Gastrocnemius medialis (tissue), 4 donors: ENCODE measurements at regions not wholly inside any gene's neighbourhood (a gene's known extent, or its start where the extent isn't known, plus 50 kb on each side); places are given as distances from the start of the nearest gene placed in this dataset.

ENCODE experiments used
- POLR2A ChIP-seq, 2 donors: fragments of 450-650 bp; IDR thresholded peaks; one replicate each; pipeline ENCODE4 v1.6.1; 2017; ENCODE audit warnings: antibody characterized with exemption in 2 of 2, mild to moderate bottlenecking in 2 of 2, moderate library complexity in 2 of 2
- TF ChIP-seq, protein P1 (sequence below), 5 experiments: fragments of 450-650 bp in 3 of 5; fragments of 200-600 bp in 2 of 5; sonication (generic) in 2 of 5; IDR thresholded peaks in 4 of 5; conservative IDR thresholded peaks in 1 of 5; 1 replicate in 4 of 5; 2 replicates in 1 of 5; pipeline ENCODE4 v1.5.1; 2016 to 2019; ENCODE audit warnings: antibody characterized with exemption in 5 of 5, mild to moderate bottlenecking in 3 of 5, moderate library complexity in 3 of 5

DNA sequence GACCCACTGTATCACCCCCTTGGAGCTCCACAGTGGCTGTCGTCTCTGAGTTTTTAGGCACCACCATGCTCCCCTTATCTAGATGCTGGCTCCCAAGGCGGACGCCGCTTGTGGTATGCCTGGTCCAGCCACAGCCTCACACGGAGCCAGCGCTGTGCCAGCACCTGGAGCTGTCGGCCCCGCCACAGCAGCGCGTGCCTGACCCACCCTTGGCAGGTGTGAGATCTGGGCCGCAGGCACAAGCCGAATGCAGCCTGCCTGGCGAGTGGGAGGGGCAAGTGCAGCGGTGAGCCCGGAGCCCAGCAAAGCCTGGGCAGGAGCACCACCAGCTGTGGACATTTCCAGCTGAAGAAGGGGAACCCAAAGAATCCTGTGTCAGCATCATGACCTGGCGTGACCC lies 91.9 kb upstream of the BACE2 start:
- TF ChIP-seq, protein P1, sequence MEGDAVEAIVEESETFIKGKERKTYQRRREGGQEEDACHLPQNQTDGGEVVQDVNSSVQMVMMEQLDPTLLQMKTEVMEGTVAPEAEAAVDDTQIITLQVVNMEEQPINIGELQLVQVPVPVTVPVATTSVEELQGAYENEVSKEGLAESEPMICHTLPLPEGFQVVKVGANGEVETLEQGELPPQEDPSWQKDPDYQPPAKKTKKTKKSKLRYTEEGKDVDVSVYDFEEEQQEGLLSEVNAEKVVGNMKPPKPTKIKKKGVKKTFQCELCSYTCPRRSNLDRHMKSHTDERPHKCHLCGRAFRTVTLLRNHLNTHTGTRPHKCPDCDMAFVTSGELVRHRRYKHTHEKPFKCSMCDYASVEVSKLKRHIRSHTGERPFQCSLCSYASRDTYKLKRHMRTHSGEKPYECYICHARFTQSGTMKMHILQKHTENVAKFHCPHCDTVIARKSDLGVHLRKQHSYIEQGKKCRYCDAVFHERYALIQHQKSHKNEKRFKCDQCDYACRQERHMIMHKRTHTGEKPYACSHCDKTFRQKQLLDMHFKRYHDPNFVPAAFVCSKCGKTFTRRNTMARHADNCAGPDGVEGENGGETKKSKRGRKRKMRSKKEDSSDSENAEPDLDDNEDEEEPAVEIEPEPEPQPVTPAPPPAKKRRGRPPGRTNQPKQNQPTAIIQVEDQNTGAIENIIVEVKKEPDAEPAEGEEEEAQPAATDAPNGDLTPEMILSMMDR (IDR thresholded peaks at IDR 0.05 in 4 of 5, conservative IDR thresholded peaks at IDR 0.05 in 1 of 5): no peak
- no peak for TF ChIP-seq POLR2A (IDR thresholded peaks at IDR 0.05)
